ENCODE measurements at regions not wholly inside any gene's neighbourhood (a gene's known extent, or its start where the extent isn't known, plus 50 kb on each side); places are given as distances from the start of the nearest gene placed in this dataset.
A peak's percentile ranks its signal among the peaks of the same experiment; 100 is the strongest.

DNA sequence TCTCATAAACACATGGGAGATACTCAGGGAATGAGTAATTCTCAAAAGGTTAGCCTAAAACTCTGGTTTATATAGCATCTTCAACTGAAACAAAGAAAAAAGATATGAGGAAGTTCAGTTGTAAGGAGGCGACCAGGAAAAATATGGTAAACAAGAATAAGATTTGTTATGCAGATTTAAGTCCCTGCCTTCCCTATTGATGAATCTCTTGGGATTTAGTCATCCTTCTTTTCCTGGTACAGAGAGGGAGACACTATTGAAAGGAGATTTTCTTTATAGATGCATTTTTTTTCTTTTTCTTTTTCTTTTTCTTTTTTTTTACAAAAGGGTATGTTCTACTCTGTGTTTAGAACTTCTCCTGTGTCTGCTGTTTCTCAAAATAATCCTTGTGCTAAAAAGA, 557.5 kb downstream of the DNAJB9 start:
- peak; percentile 3 for DNase-seq (ENCODE audit: low read depth)

DNA sequence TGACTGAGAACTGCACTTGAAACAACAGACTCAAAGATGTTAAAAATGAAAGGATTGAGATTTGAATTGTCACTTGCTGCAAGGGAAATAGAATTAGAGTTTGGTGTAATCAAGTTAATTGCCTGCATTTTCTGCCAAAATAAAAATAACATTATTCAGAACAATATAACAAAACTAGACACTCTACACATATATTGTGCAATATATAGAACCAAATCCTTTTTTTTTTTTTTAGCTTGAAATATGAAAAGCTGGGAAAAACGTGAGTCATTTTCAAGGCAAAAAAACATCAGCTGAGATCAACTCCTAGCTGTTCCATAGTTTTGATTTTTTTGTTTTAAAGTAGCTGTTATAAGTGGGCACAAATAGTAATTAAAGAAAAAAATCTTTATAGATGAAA, 561.5 kb downstream of the DNAJB9 start:
- DNase-seq (ENCODE audit: low read depth): peak; percentile 10

DNA sequence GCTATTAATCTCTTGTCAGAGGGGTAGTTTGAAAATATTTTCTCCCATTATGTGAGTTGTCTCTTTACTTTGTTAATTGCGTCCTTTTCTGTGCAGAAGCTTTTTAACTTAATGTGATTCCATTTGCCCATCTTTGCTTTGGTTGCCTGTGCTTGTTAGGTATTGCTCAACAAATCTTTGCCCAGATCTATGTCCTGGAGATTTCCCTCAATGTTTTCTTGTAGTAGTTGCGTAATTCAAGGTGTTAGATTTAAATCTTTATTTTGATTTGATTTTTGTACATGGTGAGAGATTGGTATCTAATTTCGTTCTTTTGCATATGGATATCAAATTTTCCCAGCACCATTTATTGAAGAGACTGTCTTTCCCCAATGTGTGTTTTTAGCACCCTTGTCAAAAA, 567.2 kb downstream of the DNAJB9 start:
- DNase-seq (ENCODE audit: low read depth): no peak

DNA sequence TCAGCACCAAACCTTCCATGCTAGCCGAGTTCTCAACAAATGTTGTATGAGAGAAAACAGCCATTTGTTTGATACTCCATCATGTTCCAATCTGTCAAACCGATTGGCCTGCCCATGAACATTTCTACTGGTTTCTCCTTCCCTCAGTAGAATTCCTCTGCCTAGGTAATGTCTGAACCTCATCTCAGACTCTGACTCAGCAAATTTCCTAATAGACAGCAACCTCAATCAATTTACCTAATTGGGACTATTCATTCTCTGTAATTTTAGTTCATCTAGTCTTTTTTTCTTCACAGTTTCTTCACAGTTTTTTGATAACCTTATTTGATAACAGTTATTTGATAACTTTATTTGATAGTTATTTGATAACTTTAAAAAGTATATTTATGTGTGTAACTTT, 585.1 kb downstream of the DNAJB9 start:
- no peak for DNase-seq (ENCODE audit: low read depth)

DNA sequence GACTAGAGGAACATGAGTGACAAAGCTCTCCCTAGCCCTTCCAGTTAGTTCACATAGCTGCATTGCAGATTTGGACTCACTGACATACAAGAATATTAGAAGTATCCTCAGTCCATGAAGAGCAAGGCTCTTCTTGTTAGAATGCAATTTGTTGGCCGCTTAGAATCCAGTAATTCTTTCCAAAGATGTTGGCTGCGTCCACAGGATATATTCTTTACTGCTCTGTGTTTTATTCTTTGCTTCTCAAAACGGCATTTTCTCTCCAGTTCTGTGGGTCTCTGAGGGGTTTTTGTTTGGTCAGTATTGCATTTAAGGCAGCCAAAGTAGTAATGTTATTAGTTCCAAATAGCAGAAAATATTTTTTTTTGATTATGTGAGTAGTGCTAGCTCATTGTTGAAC, 588.6 kb downstream of the DNAJB9 start:
- no peak for DNase-seq (ENCODE audit: low read depth)

DNA sequence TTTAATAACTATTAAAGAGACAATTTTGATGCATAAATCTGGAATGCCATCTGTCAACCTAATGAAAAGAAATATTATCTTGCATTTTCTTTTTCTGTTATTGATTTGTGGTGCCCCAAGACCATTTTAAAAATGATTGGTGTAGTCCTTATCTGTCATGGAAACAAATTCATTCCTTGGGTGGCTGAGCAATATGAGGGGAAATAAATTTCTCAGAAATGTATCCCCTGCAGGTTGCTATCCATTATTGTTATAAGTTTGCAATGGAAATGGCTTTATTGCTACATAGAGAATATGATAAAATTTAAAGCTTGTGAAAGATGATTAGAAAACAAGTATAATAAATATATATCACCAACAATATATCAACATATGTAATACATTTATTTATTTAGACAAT, 607.0 kb downstream of the DNAJB9 start:
- no peak for DNase-seq (ENCODE audit: low read depth)

DNA sequence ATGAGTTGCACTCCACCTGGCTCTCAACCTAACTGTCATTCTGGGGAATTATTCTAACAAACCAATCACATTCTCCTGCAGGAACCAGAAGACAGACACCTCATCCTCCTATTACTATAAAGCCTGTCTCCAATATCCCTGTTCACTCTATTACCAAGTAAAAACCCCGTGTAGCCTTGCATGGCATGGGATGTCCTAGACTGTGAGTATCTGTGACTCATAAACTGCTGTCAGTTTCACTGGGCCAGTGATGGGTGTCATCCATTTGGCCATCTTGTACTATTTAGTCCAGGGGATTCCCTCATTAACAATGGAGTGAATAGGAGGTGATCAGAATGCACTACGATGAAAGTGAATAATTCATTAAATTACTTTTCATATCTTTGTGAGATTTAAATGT, 608.7 kb downstream of the DNAJB9 start:
- DNase-seq (ENCODE audit: low read depth): peak; percentile 7

DNA sequence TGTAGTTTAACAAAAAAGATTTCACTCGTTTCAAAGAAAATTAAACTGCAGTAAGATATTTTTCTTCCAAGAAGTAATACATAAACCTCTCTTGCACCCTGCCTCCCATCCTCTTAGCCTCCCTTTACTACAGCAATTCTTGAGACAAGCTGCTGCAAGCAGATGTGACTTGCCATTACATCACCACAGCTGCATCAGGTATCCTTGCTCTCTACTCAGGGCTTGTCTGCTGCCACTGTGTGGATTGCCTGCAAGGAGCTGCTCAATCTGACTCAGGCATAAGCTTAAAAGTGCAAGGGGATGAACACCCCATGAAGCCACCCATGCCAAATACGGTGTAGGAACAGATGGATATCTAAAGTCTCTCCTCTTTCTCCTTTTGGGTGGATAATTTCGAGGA, 609.9 kb downstream of the DNAJB9 start:
- DNase-seq (ENCODE audit: low read depth): no peak

DNA sequence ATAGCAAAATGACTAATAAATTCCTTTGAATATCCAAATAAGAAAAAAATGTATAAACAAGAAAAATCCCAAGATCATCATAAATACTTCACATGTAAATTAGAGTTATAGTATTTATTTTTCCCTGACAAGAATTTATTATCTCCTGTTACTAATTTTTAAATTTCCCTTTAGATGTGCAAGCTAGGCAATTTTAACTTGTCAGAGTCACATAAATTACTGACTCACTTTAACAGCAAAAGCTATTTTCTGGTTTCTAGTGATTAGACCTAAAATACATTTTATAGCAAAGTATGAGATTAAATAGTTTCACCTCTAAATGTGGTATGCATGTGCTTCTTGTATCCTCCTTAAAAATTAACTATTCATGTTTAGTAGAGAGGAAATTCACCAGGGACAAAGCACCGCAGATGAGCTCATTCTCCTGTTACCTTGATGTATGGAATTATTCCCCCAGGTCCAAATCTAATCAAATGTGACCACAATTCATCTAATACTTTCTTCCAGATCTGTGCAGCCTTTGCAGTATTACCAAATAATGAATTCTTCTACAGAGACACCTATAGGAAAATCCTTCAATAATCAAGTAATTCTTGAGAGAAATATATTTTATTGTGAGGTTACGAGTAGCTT, 621.2 kb downstream of the DNAJB9 start:
- DNase-seq (ENCODE audit: low read depth): no peak

DNA sequence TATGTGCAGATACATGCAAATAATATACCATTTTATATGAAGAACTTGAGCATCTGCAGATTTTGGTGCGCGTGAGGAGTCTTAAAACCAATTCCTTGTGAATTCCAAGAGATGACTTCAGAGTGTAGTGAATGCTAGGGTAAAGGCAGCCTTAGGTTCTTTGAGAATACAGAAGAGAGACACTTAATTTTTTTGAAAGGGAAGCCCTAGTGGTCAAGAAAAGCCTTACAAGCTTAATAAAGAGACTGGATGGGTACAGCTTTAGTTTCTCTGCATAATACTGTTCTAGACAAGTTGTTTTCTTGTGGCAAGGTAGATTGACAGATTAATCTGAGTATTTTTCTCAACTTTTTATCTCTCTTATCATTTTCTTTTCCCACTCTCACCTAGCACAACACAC, 636.5 kb downstream of the DNAJB9 start:
- no peak for DNase-seq (ENCODE audit: low read depth)

DNA sequence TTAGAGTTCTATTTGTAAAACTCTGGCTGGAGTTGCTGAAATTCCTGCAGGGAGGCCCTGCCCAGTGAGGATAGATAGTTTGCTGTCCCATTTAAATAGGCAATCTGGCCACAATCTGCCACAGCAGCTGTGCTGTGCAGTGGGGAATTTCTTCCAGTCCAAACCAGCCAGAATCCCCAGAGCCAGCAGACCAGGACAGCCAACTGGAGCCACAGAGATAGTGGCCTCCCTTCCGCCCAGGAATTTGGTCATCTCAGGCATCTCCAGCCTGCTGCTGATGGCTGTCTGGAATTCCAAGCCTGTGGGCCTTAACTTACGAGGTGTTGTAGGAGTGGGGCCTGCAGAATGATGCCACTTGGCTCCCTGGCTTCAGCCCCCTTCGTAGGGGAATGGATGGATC, 643.4 kb downstream of the DNAJB9 start:
- DNase-seq (ENCODE audit: low read depth): no peak

DNA sequence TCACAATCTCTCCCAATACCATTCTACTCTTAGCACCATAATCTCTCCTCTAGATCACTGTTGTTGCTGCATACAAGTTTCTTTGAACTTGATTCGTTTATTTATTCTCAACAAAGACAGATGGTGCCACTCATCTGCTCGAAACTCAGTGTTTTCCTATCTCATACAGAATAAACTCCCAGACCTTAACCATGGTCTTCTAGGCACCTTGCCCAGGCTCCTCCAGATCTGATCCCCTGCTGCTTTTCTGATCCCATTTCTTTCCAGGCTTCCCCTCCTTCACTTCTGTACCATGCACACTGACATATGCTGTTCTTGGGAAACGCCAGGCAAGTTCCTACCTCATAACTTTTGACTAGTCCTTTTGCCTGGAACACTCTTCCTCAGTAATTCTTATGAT, 645.7 kb downstream of the DNAJB9 start:
- DNase-seq (ENCODE audit: low read depth): no peak

DNA sequence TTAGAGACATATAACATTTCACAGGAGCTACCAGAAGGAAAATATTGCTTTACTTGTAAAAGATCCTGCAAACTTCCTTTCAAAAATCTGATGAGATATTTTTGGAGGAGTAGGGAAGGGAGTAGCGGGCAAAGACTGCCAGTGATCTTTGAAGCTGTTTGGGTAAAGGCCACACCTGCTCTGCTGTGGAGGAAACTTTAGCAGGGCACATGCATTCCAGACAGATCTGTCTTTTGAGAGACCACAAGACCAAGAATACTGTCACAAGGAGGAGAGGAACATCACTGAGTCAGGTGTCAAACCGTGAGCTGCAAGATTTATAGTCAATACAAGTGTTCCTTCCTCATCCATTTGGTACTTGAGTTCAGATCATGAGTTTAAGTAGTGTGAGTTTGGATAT, 654.4 kb downstream of the DNAJB9 start:
- DNase-seq (ENCODE audit: low read depth): no peak

DNA sequence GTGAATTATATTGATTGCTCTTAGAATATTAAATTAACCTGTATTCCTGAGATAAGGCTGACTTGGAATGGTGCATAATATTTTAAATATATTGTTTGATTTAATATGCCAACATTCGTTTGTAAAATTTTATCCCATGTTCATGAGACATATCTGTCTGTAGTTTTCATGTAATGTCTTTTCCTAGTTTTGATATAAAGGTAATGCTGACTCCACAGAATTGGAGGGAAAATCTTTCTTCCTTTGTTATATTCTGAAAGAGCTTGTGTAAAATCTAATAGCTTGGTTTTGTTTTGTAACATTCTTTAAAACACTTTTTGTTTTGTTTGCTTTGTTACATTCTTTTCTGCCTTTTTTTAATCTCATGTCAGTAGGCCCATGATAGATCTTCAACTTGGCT, 657.0 kb downstream of the DNAJB9 start:
- no peak for DNase-seq (ENCODE audit: low read depth)

DNA sequence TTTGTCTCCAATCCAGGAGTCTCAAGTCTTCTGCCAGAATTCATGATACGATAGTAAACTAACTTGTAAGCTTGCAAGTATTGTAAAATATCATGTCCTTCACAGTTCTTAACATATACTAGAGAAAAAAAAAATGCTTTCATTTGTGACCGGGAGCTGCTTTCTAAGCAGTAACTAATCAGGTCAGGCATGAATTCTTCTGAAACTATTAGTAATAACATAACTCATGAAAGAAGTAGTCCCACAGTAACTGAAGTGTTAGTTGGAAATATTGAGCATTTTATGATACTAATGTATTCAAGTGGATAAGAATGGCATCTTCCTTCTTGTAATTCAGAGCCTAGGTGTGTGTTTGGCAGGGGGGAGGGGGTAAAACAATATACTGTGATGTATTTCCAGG, 665.6 kb downstream of the DNAJB9 start:
- no peak for DNase-seq (ENCODE audit: low read depth)

DNA sequence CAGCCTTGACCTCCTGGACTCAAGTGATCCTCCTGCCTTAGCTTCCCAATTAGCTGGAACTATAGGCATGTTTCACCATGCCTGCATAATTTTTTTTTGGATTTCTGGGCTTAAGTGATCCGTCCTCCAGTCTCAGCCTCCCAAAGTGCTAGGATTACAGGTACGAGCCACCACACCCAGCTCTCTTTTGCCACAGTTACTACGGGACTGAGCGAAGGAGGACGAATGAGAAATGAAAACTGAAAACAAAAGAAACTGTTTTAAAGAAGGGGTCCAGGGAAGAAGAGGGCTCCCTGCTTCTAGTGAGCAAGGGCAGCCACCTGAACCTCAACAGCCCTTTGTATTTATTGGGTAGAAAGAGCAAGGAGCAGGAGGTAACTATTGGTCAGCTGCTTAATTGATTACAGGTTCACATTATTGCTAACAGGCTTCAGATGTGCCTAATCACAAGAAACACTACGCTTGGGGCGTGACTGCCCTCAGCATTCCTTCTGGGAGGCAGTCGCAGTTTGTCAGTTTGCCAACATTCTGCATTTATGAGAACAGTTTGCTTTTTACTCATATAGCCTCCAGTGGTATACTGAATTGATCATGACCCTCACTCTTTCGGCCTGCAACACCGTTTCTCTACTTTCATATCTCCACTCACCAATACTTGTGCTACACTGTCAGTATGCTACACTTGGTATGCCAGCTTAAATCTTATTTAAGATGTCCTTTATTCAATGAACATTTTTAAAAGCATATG, 676.8 kb downstream of the DNAJB9 start:
- peak; percentile 84 for DNase-seq (ENCODE audit: low read depth)

DNA sequence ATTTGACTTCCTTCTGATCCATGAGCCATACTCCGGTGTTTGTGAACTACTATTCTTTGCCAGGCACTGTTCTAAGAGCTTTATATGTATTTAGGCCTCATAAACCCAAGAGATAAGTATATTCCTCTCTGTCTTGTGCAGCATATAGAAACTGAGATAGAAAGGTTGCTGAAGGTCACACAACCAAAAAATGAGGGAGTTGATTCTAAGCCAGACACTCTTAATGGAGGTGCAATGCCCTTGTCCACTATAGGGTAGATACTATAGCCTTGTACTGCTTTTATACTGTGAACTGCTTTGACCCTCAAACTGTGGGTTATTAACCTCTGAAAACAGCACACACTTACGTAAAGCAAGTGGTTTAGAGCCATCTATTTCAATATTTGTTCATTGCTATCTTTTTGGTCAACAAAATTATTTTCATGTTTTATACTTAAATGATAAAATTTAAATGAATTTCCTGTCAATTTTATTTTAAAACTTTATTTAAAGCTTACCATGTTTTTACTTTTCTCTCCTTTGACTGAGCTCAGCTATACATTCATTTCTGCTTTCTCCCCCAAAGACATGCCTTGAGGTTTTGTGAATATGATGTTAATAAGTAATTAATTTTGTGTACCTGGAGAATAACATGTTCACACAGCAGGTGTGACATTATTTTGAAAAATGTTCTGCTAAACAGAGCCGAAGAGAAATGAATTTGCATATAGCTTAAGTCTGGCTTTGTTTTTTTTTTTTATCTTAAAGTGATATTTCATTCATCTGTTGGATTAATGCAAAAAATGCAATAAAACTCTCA, 687.3 kb downstream of the DNAJB9 start:
- DNase-seq (ENCODE audit: low read depth): peak; percentile 2

DNA sequence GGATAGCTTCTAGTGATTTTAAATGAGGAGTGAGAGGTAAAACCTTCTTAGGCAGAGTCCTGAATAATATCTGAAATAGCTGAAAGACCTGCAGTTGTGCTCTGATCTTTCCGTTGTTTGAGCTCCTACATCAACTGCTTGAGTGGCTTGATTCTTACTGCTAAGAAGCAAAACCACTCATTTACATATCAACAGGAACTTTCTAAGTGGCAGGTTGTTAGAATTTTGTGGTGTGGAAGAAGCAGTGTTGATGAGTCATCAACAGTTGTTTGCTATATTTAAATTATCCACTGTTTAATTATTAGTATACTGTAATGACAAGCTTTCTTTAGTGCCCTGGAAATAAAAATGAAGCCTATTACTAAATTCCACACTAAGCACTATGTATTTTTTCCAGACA, 689.5 kb downstream of the DNAJB9 start:
- DNase-seq (ENCODE audit: low read depth): no peak

DNA sequence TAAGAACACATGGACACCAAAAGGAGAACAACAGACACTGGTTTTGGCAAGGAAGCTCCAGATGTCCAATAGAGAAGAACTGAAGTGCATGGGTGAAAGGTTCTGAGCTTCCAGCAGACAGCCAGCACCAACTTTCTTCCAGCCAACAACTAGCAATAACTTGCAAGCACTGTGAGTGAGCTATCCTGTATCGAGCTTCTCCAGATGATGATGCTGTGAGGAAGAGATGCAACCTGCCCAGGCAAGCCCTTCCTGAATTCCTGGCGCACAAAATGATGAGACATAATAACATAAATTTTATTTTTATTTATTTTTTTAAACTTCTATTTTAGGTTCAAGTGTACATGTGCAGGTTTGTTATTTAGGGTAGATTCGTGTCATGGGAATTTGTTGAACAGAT, 692.1 kb downstream of the DNAJB9 start:
- DNase-seq (ENCODE audit: low read depth): no peak

DNA sequence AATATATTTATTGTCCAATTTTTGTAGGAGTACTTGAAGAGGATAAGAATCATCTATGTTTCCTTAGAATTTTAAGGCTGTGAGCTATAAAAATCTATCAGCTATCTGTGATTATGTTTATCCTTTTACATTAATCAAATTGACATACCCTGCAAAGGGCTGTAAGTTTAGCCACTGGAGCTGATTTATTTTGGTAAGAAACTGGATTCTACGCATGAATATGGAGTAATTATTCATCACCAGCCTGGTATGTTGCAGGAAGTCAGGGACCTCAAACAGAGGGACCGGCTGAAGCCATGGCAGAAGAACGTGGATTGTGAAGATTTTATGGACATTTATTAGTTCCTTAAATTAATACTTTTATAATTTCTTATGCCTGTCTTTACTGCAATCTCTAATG, 696.9 kb downstream of the DNAJB9 start:
- DNase-seq (ENCODE audit: low read depth): no peak

DNA sequence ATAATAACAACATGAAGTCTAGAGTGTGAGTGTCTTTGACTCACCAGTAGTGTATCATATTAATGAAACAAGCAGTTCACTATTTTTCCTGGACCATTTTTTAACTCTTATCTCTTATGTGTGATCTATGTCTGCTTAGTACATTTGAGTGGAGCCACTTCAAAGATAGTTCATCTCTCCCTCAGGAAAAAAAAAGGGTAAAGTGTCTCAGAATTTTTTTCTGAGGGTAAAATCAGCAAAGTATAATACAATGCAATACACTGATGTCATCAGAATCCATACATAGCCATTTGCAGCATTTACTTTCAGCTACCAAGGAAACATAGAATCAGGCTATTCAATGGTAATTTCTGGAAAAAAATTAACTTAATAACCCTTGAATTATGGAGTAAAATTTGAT, 706.7 kb downstream of the DNAJB9 start:
- DNase-seq (ENCODE audit: low read depth): no peak

DNA sequence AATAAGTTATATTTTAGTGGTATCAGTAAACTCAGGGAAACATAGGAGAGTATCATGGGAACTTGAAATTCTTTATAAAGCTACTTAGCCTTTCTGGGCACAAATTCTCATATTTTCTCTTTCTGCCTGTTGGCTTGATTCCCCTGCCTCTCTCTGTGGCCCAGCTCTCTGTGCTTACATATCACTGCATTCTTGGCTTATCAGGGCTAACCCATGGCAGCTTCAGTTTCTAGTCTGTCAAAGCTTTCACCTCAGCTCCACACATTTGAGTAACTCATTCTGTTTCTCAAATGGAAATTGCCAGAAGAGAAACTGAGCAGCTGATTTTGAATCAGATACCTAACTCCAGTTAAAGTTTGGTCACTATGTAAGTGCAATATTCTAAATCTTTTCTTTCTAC, 713.1 kb downstream of the DNAJB9 start:
- DNase-seq (ENCODE audit: low read depth): no peak

DNA sequence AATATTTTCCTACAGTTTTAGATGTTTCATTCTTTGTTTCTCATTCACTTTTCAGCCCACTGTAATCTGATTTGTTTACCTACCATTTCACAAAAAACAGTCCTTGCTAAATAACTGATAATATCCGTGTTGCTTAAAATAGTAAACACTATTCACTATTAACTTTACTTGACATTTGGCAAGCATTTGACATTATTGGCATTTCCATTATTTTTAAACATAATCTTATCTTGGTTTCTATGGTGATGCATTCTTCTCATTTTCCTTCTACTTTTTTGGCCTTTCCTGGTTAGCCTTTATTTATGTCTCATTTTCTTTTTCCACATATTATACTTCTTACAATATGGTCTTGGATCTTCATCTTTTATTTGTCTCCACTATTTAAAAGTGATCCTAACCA, 715.3 kb downstream of the DNAJB9 start:
- no peak for DNase-seq (ENCODE audit: low read depth)
